Mesodermal cell (in vitro differentiated cells): ENCODE measurements at regions not wholly inside any gene's neighbourhood (a gene's known extent, or its start where the extent isn't known, plus 50 kb on each side); places are given as distances from the start of the nearest gene placed in this dataset.

Experiments used
- H3K27ac ChIP-seq: 2 replicates; pipeline ENCODE4 v1.7.0; 2013; ENCODE audit warnings: mild to moderate bottlenecking, low read depth, low read length, moderate library complexity; ENCODE audit not compliant: severe bottlenecking
- H3K36me3 ChIP-seq: 2 replicates; pipeline ENCODE4 v1.7.1; 2013; ENCODE audit warnings: mild to moderate bottlenecking, low read length, moderate library complexity; ENCODE audit not compliant: control insufficient read depth, insufficient read depth
- H3K4me1 ChIP-seq: one replicate; pipeline ENCODE4 v1.7.1; 2013; ENCODE audit warnings: mild to moderate bottlenecking, low read length; ENCODE audit not compliant: insufficient read depth, control insufficient read depth, poor library complexity, severe bottlenecking
- H3K4me3 ChIP-seq: 2 replicates; pipeline ENCODE4 v1.7.0; 2013; ENCODE audit warnings: low read length, control low read depth, mild to moderate bottlenecking; ENCODE audit not compliant: insufficient read depth, poor library complexity, severe bottlenecking; ENCODE audit errors: extremely low read depth
- H3K9me3 ChIP-seq: 2 replicates; pipeline ENCODE4 v1.7.1; 2013; ENCODE audit warnings: mild to moderate bottlenecking, low read length, moderate library complexity; ENCODE audit not compliant: control insufficient read depth
- WGBS, 2 experiments: methylation state at CpG; one replicate each; pipeline ENCODE4 v1.1.5; 2013; ENCODE audit warnings: missing lambda C conversion rate in 2 of 2; ENCODE audit not compliant: insufficient coverage in 2 of 2; 5-methylcytosine and 5-hydroxymethylcytosine counted together

- no peaks in the 10 kb centered on the region for H3K4me1 ChIP-seq
- H3K4me3 ChIP-seq: no peak overlapping the region
- H3K27ac ChIP-seq: no peak overlapping the region
- peaks cover 5% of the 10 kb centered on the region for H3K9me3 ChIP-seq
- H3K36me3 ChIP-seq: no peaks in the 10 kb centered on the region
- no CpG with 5 or more reads among the region's 2 CpGs for WGBS, 2 experiments
These were observed 437.9 kb upstream of the MAOA start for GRCh38 chrX:43218198-43218597.

DNA sequence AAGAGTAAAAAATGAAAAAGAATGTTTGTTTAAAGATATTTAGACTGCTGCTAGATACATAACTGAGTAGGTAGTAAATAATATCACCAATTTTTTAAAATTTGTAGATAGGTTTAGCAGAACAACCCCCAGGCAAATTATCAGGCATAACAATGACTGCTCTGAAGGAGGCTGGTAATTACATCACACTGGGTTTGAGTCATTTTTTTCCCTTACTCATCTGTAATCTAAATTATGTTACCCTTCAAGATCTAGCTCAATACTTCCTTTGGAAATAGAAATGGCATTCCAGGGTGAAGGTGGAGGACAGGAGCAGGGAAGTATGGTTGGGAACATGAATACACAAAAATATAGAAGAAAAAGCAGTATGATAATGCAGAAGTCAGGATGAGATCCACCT is 431.6 kb upstream of the MAOA start:
- no peaks in the 10 kb centered on the region for H3K36me3 ChIP-seq
- no peak overlapping the region for H3K4me3 ChIP-seq
- no peak overlapping the region for H3K27ac ChIP-seq
- H3K9me3 ChIP-seq: no peaks in the 10 kb centered on the region
- peaks cover 2% of the 10 kb centered on the region for H3K4me1 ChIP-seq

DNA sequence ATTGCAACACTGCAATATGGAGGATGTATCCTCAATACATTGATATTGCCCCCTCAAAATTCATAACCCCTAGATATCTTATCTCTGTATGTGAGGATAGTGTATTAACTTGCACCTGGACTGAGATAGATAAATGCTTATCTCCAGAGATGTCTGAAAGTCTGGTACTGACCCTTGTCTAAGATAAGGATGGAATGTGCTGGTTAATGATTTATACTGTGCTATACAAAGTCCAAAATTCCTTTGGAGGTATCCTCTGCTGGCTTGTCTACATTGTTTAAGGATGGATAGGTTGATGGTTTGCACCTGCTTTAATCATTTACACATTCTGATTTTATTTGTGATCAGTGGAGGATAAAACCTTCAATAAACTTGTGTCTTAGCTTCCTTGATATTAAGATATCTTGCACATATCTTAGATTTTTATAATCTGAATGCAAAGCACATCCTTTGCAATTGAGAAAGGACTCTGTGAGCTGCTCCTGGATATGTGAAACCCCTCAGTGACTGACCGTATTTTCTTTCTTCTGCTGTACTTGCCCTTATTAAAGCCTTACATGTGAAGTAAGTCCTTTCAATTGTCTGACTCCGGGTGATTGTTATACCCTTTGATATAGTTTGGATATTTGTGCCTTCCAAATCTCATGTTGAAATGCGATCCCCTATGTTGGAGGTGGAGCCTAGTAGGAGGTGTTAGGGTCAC is 430.3 kb upstream of the MAOA start:
- Histone ChIP-seq H3K9me3 (no peaks in the 10 kb centered on the region), H3K4me1 (peaks cover 2% of the 10 kb centered on the region), H3K27ac (no peak overlapping the region), H3K36me3 (no peaks in the 10 kb centered on the region), H3K4me3 (no peak overlapping the region)
- WGBS, 2 experiments: no CpG with 5 or more reads among the region's 3 CpGs

- no peaks in the 10 kb centered on the region for H3K9me3 ChIP-seq
- H3K36me3 ChIP-seq: no peaks in the 10 kb centered on the region
- H3K27ac ChIP-seq: no peak overlapping the region
- H3K4me3 ChIP-seq: no peak overlapping the region
- no peaks in the 10 kb centered on the region for H3K4me1 ChIP-seq
- 75% methylated on average over 1 of the region's 1 CpG; no CpG with 5 or more reads in 1 of the 2 experiments for WGBS, 2 experiments
These were observed 417.6 kb upstream of the MAOA start for GRCh38 chrX:43238461-43238945.

DNA sequence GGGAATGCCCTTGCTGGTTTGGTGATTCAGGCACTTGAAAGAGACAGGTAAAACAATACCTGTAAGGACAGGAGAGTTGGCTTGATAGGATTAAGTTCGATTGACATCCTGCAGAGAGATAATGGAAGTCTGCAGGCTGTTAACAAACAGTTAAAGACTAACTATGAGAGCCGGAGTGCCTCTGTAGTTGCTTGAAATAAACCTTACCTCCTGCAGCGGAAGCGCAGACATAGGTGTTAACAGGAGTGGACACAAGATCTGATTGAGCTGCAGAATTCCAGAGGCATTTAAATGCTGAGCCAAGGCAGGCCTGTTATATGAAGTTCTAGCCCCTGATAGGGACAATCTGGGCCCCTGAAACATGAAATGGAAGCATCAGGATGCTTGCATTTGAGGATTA is 416.7 kb upstream of the MAOA start:
- Histone ChIP-seq H3K4me3 (no peak overlapping the region), H3K9me3 (no peaks in the 10 kb centered on the region), H3K4me1 (no peaks in the 10 kb centered on the region), H3K27ac (no peak overlapping the region), H3K36me3 (no peaks in the 10 kb centered on the region)
- 80 to 83% methylated on average over 1 to 2 of the region's 4 CpGs for WGBS, 2 experiments

- H3K4me1 ChIP-seq: no peaks in the 10 kb centered on the region
- H3K36me3 ChIP-seq: no peaks in the 10 kb centered on the region
- 83% methylated on average over 1 of the region's 1 CpG for whole genome bisulfite sequencing, 2 experiments
- no peaks in the 10 kb centered on the region for H3K9me3 ChIP-seq
- no peak overlapping the region for H3K4me3 ChIP-seq
- H3K27ac ChIP-seq: no peak overlapping the region
These were observed 400.5 kb upstream of the MAOA start for GRCh38 chrX:43255596-43255995.

- H3K9me3 ChIP-seq: no peaks in the 10 kb centered on the region
- no peaks in the 10 kb centered on the region for H3K4me1 ChIP-seq
- no peak overlapping the region for H3K4me3 ChIP-seq
- H3K27ac ChIP-seq: no peak overlapping the region
- H3K36me3 ChIP-seq: no peaks in the 10 kb centered on the region
These were observed 389.6 kb upstream of the MAOA start for GRCh38 chrX:43266487-43266886.

- Histone ChIP-seq H3K36me3 (no peaks in the 10 kb centered on the region), H3K4me1 (no peaks in the 10 kb centered on the region), H3K9me3 (no peaks in the 10 kb centered on the region), H3K4me3 (no peak overlapping the region), H3K27ac (no peak overlapping the region)
- WGBS, 2 experiments: 67 to 100% methylated on average over 1 to 2 of the region's 5 CpGs
These were observed 388.4 kb upstream of the MAOA start for GRCh38 chrX:43267652-43268051.

GRCh38 chrX:43269201-43269600 is 386.9 kb upstream of the MAOA start:
- H3K36me3 ChIP-seq: no peaks in the 10 kb centered on the region
- H3K4me1 ChIP-seq: no peaks in the 10 kb centered on the region
- no peak overlapping the region for H3K4me3 ChIP-seq
- no peaks in the 10 kb centered on the region for H3K9me3 ChIP-seq
- H3K27ac ChIP-seq: no peak overlapping the region

DNA sequence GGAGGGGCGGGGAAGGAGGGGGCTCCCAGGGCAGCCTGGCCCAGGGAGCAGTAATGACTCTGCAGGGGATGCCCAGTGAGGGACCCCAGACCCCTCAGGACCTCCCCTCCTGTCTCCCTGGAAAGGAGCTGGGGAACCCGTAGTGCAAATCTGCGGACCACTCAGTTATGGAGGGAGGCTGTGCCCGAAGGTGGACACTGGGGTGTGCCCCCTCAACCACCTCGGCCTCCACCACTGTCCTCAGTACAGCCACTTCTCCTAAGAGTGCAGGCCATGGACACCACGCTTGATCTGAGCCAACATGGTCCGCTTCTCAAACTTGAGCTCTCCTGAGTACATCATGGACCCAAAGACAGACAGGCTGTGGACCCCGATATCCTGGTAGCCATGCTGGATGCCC is 378.2 kb upstream of the MAOA start:
- Histone ChIP-seq H3K9me3 (no peaks in the 10 kb centered on the region), H3K36me3 (no peaks in the 10 kb centered on the region), H3K4me1 (no peaks in the 10 kb centered on the region), H3K4me3 (no peak overlapping the region), H3K27ac (no peak overlapping the region)
- 100% methylated on average over 1 to 4 of the region's 8 CpGs for WGBS, 2 experiments

- Histone ChIP-seq H3K27ac (no peak overlapping the region), H3K4me3 (no peak overlapping the region), H3K36me3 (no peaks in the 10 kb centered on the region), H3K9me3 (no peaks in the 10 kb centered on the region), H3K4me1 (no peaks in the 10 kb centered on the region)
- WGBS, 2 experiments: 79 to 90% methylated on average over 10 of the region's 19 CpGs
These were observed 377.7 kb upstream of the MAOA start for GRCh38 chrX:43278440-43278839.
